ENCODE measurements at regions not wholly inside any gene's neighbourhood (a gene's known extent, or its start where the extent isn't known, plus 50 kb on each side); places are given as distances from the start of the nearest gene placed in this dataset.
"Not testable (repeated sequence)": the region's sequence is repeated elsewhere in the genome, so short reads cannot be mapped to it uniquely, and the experiment has no call there.

- FAIRE-seq, result not testable (repeated sequence)
Measured at GRCh38 chr16:33583702-33584101, 124.3 kb downstream of the TP53TG3F start.

GRCh38 chr16:33588589-33588988 is 129.2 kb downstream of the TP53TG3F start:
- FAIRE-seq, result not testable (repeated sequence)

GRCh38 chr16:33593344-33593743 is 133.9 kb downstream of the TP53TG3F start:
- not testable (repeated sequence) for FAIRE-seq

GRCh38 chr16:33595074-33595473 is 135.7 kb downstream of the TP53TG3F start:
- FAIRE-seq, result not testable (repeated sequence)

- FAIRE-seq, result not testable (repeated sequence)
Measured at GRCh38 chr16:33601029-33601428, 141.6 kb downstream of the TP53TG3F start.

- FAIRE-seq, result not testable (repeated sequence)
Measured at GRCh38 chr16:33623535-33624077, 164.2 kb downstream of the TP53TG3F start.

- not testable (repeated sequence) for FAIRE-seq
Measured at GRCh38 chr16:33628895-33629294, 169.5 kb downstream of the TP53TG3F start.

GRCh38 chr16:33631713-33632112 is 172.3 kb downstream of the TP53TG3F start:
- FAIRE-seq, result not testable (repeated sequence)

GRCh38 chr16:33634057-33634456 is 174.6 kb downstream of the TP53TG3F start:
- not testable (repeated sequence) for FAIRE-seq

GRCh38 chr16:33636760-33637159 is 177.3 kb downstream of the TP53TG3F start:
- FAIRE-seq, result not testable (repeated sequence)

GRCh38 chr16:33643270-33643669 is 183.9 kb downstream of the TP53TG3F start:
- FAIRE-seq, result not testable (repeated sequence)

GRCh38 chr16:33643698-33644381 is 184.4 kb downstream of the TP53TG3F start:
- FAIRE-seq, result not testable (repeated sequence)

GRCh38 chr16:33646386-33646785 is 187.0 kb downstream of the TP53TG3F start:
- not testable (repeated sequence) for FAIRE-seq

- FAIRE-seq, result not testable (repeated sequence)
Measured at GRCh38 chr16:33655756-33656155, 196.3 kb downstream of the TP53TG3F start.

GRCh38 chr16:33656394-33656793 is 197.0 kb downstream of the TP53TG3F start:
- FAIRE-seq, result peak; percentile 87

GRCh38 chr16:33657717-33658116 is 198.3 kb downstream of the TP53TG3F start:
- FAIRE-seq, result not testable (repeated sequence)

GRCh38 chr16:33680791-33681190 is 221.4 kb downstream of the TP53TG3F start:
- FAIRE-seq, result not testable (repeated sequence)

- FAIRE-seq, result not testable (repeated sequence)
Measured at GRCh38 chr16:33700320-33700719, 240.9 kb downstream of the TP53TG3F start.

GRCh38 chr16:33706845-33707590 is 247.6 kb downstream of the TP53TG3F start:
- FAIRE-seq, result not testable (repeated sequence)

- FAIRE-seq, result not testable (repeated sequence)
Measured at GRCh38 chr16:33707591-33707934, 248.2 kb downstream of the TP53TG3F start.

- not testable (repeated sequence) for FAIRE-seq
Measured at GRCh38 chr16:33709856-33710695, 250.7 kb downstream of the TP53TG3F start.

- FAIRE-seq, result not testable (repeated sequence)
Measured at GRCh38 chr16:33710696-33711087, 251.3 kb downstream of the TP53TG3F start.

GRCh38 chr16:33711616-33712015 is 252.2 kb downstream of the TP53TG3F start:
- not testable (repeated sequence) for FAIRE-seq
